ENCODE measurements at regions not wholly inside any gene's neighbourhood (a gene's known extent, or its start where the extent isn't known, plus 50 kb on each side); places are given as distances from the start of the nearest gene placed in this dataset.

GRCh38 chr5:173383711-173384110 lies 55.5 kb upstream of the STC2 start:
- no peak for TF ChIP-seq POLR2A (IDR thresholded peaks at IDR 0.05)
- TF ChIP-seq, protein P1, sequence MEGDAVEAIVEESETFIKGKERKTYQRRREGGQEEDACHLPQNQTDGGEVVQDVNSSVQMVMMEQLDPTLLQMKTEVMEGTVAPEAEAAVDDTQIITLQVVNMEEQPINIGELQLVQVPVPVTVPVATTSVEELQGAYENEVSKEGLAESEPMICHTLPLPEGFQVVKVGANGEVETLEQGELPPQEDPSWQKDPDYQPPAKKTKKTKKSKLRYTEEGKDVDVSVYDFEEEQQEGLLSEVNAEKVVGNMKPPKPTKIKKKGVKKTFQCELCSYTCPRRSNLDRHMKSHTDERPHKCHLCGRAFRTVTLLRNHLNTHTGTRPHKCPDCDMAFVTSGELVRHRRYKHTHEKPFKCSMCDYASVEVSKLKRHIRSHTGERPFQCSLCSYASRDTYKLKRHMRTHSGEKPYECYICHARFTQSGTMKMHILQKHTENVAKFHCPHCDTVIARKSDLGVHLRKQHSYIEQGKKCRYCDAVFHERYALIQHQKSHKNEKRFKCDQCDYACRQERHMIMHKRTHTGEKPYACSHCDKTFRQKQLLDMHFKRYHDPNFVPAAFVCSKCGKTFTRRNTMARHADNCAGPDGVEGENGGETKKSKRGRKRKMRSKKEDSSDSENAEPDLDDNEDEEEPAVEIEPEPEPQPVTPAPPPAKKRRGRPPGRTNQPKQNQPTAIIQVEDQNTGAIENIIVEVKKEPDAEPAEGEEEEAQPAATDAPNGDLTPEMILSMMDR (IDR thresholded peaks at IDR 0.05): no peak

Data from adrenal gland (tissue), 5 donors.